WERI-Rb-1 (cell line): ENCODE measurements at regions not wholly inside any gene's neighbourhood (a gene's known extent, or its start where the extent isn't known, plus 50 kb on each side); places are given as distances from the start of the nearest gene placed in this dataset.

Experiments
- DNase-seq: peaks from one replicate; pipeline ENCODE4 v3.0.0-alpha.2; 2020
- H3K27ac ChIP-seq: fragments of 250-450 bp; sonication (Bioruptor Pico); 2 replicates; pipeline ENCODE4 v1.5.1; 2020; ENCODE audit warnings: mild to moderate bottlenecking, moderate library complexity
- H3K27me3 ChIP-seq: fragments of 250-450 bp; sonication (Bioruptor Pico); 2 replicates; pipeline ENCODE4 v1.5.1; 2021; ENCODE audit warnings: mild to moderate bottlenecking, low read depth, moderate library complexity; ENCODE audit not compliant: insufficient read depth, severe bottlenecking
- H3K36me3 ChIP-seq: fragments of 250-450 bp; sonication (Bioruptor Pico); 2 replicates; pipeline ENCODE4 v1.5.1; 2020; ENCODE audit warnings: mild to moderate bottlenecking, moderate library complexity
- H3K4me3 ChIP-seq: 2 replicates; pipeline ENCODE4 v1.5.1; 2011; ENCODE audit warnings: low read depth, mild to moderate bottlenecking, control low read depth, low read length
- H3K9me3 ChIP-seq: fragments of 250-450 bp; sonication (Bioruptor Pico); 2 replicates; pipeline ENCODE4 v1.5.1; 2021; ENCODE audit warnings: mild to moderate bottlenecking, moderate library complexity; ENCODE audit not compliant: severe bottlenecking
- CTCF ChIP-seq: IDR thresholded peaks from 2 replicates; pipeline ENCODE4 v1.5.1; 2011; ENCODE audit warnings: low read depth, mild to moderate bottlenecking, control low read depth, inconsistent platforms, low read length

GRCh38 chr10:61612450-61612849 lies 50.3 kb upstream of the CABCOCO1 start:
- H3K27me3 ChIP-seq: no peaks in the 10 kb centered on the region
- DNase-seq: no peak
- no peak overlapping the region for H3K4me3 ChIP-seq
- no peak for TF ChIP-seq CTCF
- no peaks in the 10 kb centered on the region for H3K36me3 ChIP-seq
- no peaks in the 10 kb centered on the region for H3K9me3 ChIP-seq
- no peak overlapping the region for H3K27ac ChIP-seq

GRCh38 chr10:61612009-61612408 lies 50.7 kb upstream of the CABCOCO1 start:
- Histone ChIP-seq H3K36me3 (no peaks in the 10 kb centered on the region), H3K27ac (no peak overlapping the region), H3K27me3 (no peaks in the 10 kb centered on the region), H3K4me3 (no peak overlapping the region), H3K9me3 (no peaks in the 10 kb centered on the region)
- no peak for DNase-seq
- no peak for TF ChIP-seq CTCF

- Histone ChIP-seq H3K27ac (no peak overlapping the region), H3K36me3 (no peaks in the 10 kb centered on the region), H3K9me3 (no peaks in the 10 kb centered on the region), H3K27me3 (no peaks in the 10 kb centered on the region), H3K4me3 (no peak overlapping the region)
- DNase-seq: no peak
- no peak for TF ChIP-seq CTCF
Measured at GRCh38 chr10:61609701-61610100, 53.0 kb upstream of the CABCOCO1 start.

DNA sequence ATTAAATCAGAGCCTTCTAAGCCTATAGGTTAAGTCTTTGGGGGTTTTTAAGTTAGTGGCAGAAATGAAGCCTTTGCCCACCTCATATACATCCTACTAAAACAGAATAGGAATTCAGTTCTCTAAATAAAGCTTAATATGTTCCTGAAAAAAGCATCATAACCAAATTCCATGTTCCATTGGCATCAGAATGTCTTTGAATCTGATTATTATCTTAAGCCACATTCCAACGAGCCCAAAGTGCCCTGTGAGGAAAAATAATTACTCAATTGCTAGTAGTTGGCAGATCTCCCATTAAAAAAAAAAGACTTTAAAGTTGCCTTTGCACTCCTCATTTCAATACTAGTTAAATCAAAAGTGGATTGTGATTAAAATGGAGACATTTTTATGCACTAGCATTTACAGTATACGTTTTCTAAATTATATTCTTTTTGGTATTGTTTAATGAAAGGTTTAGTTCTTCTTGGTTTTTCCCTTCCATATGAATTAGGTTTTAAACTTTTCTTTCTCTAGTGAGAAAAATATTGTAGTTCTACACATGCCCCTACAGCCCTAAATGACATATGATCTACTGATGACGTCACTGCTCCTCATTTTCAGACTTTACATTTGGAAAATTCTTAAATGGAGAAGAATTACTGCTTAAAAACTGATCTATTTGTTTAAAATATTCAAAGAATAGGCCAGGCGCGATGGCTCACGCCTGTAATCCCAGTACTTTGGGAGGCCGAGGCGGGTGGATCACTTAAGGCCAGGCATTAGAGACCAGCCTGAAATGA lies 54.3 kb upstream of the CABCOCO1 start:
- Histone ChIP-seq H3K27ac (no peak overlapping the region), H3K36me3 (no peaks in the 10 kb centered on the region), H3K4me3 (no peak overlapping the region), H3K9me3 (no peaks in the 10 kb centered on the region), H3K27me3 (no peaks in the 10 kb centered on the region)
- no peak for TF ChIP-seq CTCF
- no peak for DNase-seq

- H3K36me3 ChIP-seq: no peaks in the 10 kb centered on the region
- TF ChIP-seq CTCF: peak; percentile 34
- H3K27ac ChIP-seq: no peak overlapping the region
- H3K9me3 ChIP-seq: no peaks in the 10 kb centered on the region
- no peak for DNase-seq
- no peaks in the 10 kb centered on the region for H3K27me3 ChIP-seq
- H3K4me3 ChIP-seq: no peak overlapping the region
Measured at GRCh38 chr10:61606959-61607907, 55.5 kb upstream of the CABCOCO1 start.
